HG03354 (cell line): ENCODE measurements at regions not wholly inside any gene's neighbourhood (a gene's known extent, or its start where the extent isn't known, plus 50 kb on each side); places are given as distances from the start of the nearest gene placed in this dataset.
"Not testable (repeated sequence)": the region's sequence is repeated elsewhere in the genome, so short reads cannot be mapped to it uniquely, and the experiment has no call there.

Experiments used
- ATAC-seq: cut with Tn5 transposase; IDR thresholded peaks from one replicate; pipeline ENCODE4 v1.9.1; 2021; ENCODE audit warnings: mild to moderate bottlenecking; ENCODE audit not compliant: unreplicated experiment, poor library complexity, severe bottlenecking

GRCh38 chr7:124191030-124191429 is 158.2 kb upstream of the TMEM229A start:
- no peak for ATAC-seq

- no peak for ATAC-seq
These were observed 155.7 kb upstream of the TMEM229A start for GRCh38 chr7:124188576-124188975.

GRCh38 chr7:124187962-124188361 is 155.1 kb upstream of the TMEM229A start:
- ATAC-seq = no peak

- ATAC-seq = no peak
These were observed 150.8 kb upstream of the TMEM229A start for GRCh38 chr7:124183649-124184048.

GRCh38 chr7:124179641-124180040 is 146.8 kb upstream of the TMEM229A start:
- no peak for ATAC-seq

GRCh38 chr7:124177891-124178290 is 145.0 kb upstream of the TMEM229A start:
- no peak for ATAC-seq

- not testable (repeated sequence) for ATAC-seq
These were observed 138.9 kb upstream of the TMEM229A start for GRCh38 chr7:124171812-124172211.

- ATAC-seq = no peak
These were observed 138.2 kb upstream of the TMEM229A start for GRCh38 chr7:124171068-124171467.

GRCh38 chr7:124168616-124169015 is 135.7 kb upstream of the TMEM229A start:
- ATAC-seq = no peak

GRCh38 chr7:124162667-124163066 is 129.8 kb upstream of the TMEM229A start:
- no peak for ATAC-seq

- peak; percentile 70 for ATAC-seq
These were observed 122.7 kb upstream of the TMEM229A start for GRCh38 chr7:124155432-124156022.

GRCh38 chr7:124152859-124153692 is 120.2 kb upstream of the TMEM229A start:
- no peak for ATAC-seq

GRCh38 chr7:124137664-124138063 is 104.8 kb upstream of the TMEM229A start:
- ATAC-seq = no peak

- no peak for ATAC-seq
These were observed 91.3 kb upstream of the TMEM229A start for GRCh38 chr7:124124201-124124600.

- no peak for ATAC-seq
These were observed 88.0 kb upstream of the TMEM229A start for GRCh38 chr7:124120911-124121310.

- ATAC-seq = no peak
These were observed 80.2 kb upstream of the TMEM229A start for GRCh38 chr7:124113045-124113444.

- no peak for ATAC-seq
These were observed 73.7 kb upstream of the TMEM229A start for GRCh38 chr7:124106575-124106974.

GRCh38 chr7:124101173-124101768 is 68.4 kb upstream of the TMEM229A start:
- no peak for ATAC-seq

GRCh38 chr7:124100190-124100589 is 67.3 kb upstream of the TMEM229A start:
- ATAC-seq = no peak

- not testable (repeated sequence) for ATAC-seq
These were observed 66.7 kb upstream of the TMEM229A start for GRCh38 chr7:124099585-124099984.

GRCh38 chr7:124089621-124090020 is 56.8 kb upstream of the TMEM229A start:
- no peak for ATAC-seq
